ENCODE measurements at regions not wholly inside any gene's neighbourhood (a gene's known extent, or its start where the extent isn't known, plus 50 kb on each side); places are given as distances from the start of the nearest gene placed in this dataset.

- H3K9me2 ChIP-seq (replicated peaks; ENCODE audit: insufficient read depth, low read length): no peaks in the 10 kb centered on the region
- no peak overlapping the region for H2AFZ ChIP-seq (ENCODE audit: low read depth, low read length, severe bottlenecking)
- no peaks in the 10 kb centered on the region for H3F3A ChIP-seq (ENCODE audit: insufficient read depth)
- no peak overlapping the region for H3K9ac ChIP-seq (ENCODE audit: low read length)
- no peaks in the 10 kb centered on the region for H3K36me3 ChIP-seq (ENCODE audit: low read length)
- no peaks in the 10 kb centered on the region for H3K27me3 ChIP-seq (ENCODE audit: low read length)
- no peaks in the 10 kb centered on the region for H4K20me1 ChIP-seq (ENCODE audit: low read depth, low read length)
- peaks cover 8% of the 10 kb centered on the region; the same call in 1 of the 2 replicates for H3K9me3 ChIP-seq (ENCODE audit: insufficient read depth, low read length)
- no peak for TF ChIP-seq EZH2phosphoT487 (conservative IDR thresholded peaks at IDR 0.05; ENCODE audit: low read length)
- TF ChIP-seq CTCF (IDR thresholded peaks at IDR 0.05; ENCODE audit: insufficient read depth, low read length, poor library complexity, severe bottlenecking): no peak
- H3K4me2 ChIP-seq (ENCODE audit: low read depth, low read length, poor library complexity, severe bottlenecking): no peak overlapping the region
- no peak overlapping the region for H3K27ac ChIP-seq (ENCODE audit: low read depth, low read length)
- H3K79me2 ChIP-seq (ENCODE audit: insufficient read depth, low read length): no peaks in the 10 kb centered on the region
- no peak overlapping the region for H3K4me3 ChIP-seq (ENCODE audit: insufficient read depth, low read length, poor library complexity, severe bottlenecking)
These were observed 111.0 kb downstream of the TBXT start for GRCh38 chr6:166056637-166057036.

DNA sequence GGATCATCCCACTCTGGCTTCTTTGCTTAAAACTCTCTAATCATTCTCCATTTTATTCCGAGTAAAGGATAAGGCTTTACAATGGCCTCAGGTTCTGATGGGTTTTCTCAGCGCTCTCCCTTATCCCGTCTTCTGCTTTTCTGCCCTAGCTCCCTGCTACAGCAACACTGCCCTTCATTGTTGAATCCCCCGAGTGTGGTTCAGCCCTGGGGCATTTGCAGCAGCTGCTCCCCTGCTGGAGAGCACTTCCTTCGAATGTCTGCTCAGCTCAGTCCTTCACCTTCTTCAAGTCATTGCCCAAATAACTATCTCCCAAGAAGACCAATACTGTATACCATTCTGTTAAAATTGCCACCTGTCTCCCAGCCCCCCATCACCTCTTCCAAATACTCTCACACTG, 111.8 kb downstream of the TBXT start:
- Histone ChIP-seq H2AFZ (ENCODE audit: low read depth, low read length, severe bottlenecking) (no peak overlapping the region), H3K4me2 (ENCODE audit: low read depth, low read length, poor library complexity, severe bottlenecking) (no peak overlapping the region), H3K36me3 (ENCODE audit: low read length) (no peaks in the 10 kb centered on the region), H3K9me3 (ENCODE audit: insufficient read depth, low read length) (peaks cover 8% of the 10 kb centered on the region; the same call in 1 of the 2 replicates), H3K9me2 (replicated peaks; ENCODE audit: insufficient read depth, low read length) (no peaks in the 10 kb centered on the region), H3F3A (ENCODE audit: insufficient read depth) (no peaks in the 10 kb centered on the region), H3K27ac (ENCODE audit: low read depth, low read length) (no peak overlapping the region), H3K4me3 (ENCODE audit: insufficient read depth, low read length, poor library complexity, severe bottlenecking) (no peak overlapping the region), H4K20me1 (ENCODE audit: low read depth, low read length) (no peaks in the 10 kb centered on the region), H3K27me3 (ENCODE audit: low read length) (no peaks in the 10 kb centered on the region), H3K9ac (ENCODE audit: low read length) (no peak overlapping the region), H3K79me2 (ENCODE audit: insufficient read depth, low read length) (no peaks in the 10 kb centered on the region)
- no peak for TF ChIP-seq EZH2phosphoT487 (conservative IDR thresholded peaks at IDR 0.05; ENCODE audit: low read length)
- TF ChIP-seq CTCF (IDR thresholded peaks at IDR 0.05; ENCODE audit: insufficient read depth, low read length, poor library complexity, severe bottlenecking): no peak

DNA sequence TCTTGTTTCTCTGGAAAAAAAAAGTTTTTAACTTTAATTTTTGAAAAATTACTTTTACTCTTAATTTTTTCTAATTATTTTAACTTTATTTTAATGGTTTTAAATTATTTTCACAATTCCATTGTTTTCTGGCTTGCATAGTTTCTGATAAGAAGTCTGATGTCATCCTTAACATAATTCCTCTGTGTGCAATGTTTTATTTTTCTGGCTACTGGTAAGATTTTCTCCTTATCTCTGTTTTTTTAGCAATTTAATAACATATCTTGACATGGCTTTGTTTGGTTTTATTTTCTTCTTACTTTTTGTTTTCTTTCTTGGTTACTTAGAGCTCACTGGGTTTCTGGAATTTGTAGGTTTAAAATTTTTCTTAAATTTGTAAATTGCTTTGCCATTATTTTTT, 114.8 kb downstream of the TBXT start:
- H3K4me3 ChIP-seq (ENCODE audit: insufficient read depth, low read length, poor library complexity, severe bottlenecking): no peak overlapping the region
- no peak overlapping the region for H3K27ac ChIP-seq (ENCODE audit: low read depth, low read length)
- no peak for TF ChIP-seq CTCF (IDR thresholded peaks at IDR 0.05; ENCODE audit: insufficient read depth, low read length, poor library complexity, severe bottlenecking)
- TF ChIP-seq EZH2phosphoT487 (conservative IDR thresholded peaks at IDR 0.05; ENCODE audit: low read length): no peak
- no peak overlapping the region for H2AFZ ChIP-seq (ENCODE audit: low read depth, low read length, severe bottlenecking)
- H3K27me3 ChIP-seq (ENCODE audit: low read length): no peaks in the 10 kb centered on the region
- no peak overlapping the region for H3K4me2 ChIP-seq (ENCODE audit: low read depth, low read length, poor library complexity, severe bottlenecking)
- H3F3A ChIP-seq (ENCODE audit: insufficient read depth): no peaks in the 10 kb centered on the region
- peaks cover 8% of the 10 kb centered on the region; the same call in 1 of the 2 replicates for H3K9me3 ChIP-seq (ENCODE audit: insufficient read depth, low read length)
- no peaks in the 10 kb centered on the region for H3K79me2 ChIP-seq (ENCODE audit: insufficient read depth, low read length)
- H3K9ac ChIP-seq (ENCODE audit: low read length): no peak overlapping the region
- no peaks in the 10 kb centered on the region for H4K20me1 ChIP-seq (ENCODE audit: low read depth, low read length)
- H3K9me2 ChIP-seq (replicated peaks; ENCODE audit: insufficient read depth, low read length): no peaks in the 10 kb centered on the region
- H3K36me3 ChIP-seq (ENCODE audit: low read length): no peaks in the 10 kb centered on the region

Data from SU-DHL-6 (cell line).